Lung microvascular endothelial cell (primary cell): ENCODE measurements at regions not wholly inside any gene's neighbourhood (a gene's known extent, or its start where the extent isn't known, plus 50 kb on each side); places are given as distances from the start of the nearest gene placed in this dataset.
A peak's percentile ranks its signal among the peaks of the same experiment; 100 is the strongest.

ENCODE experiments used
- DNase-seq, 2 donors: peaks; one replicate each; pipeline versions ENCODE4 v3.0.0 to v3.0.0-alpha.2; 2010; ENCODE audit warnings: low read depth in 2 of 2

DNA sequence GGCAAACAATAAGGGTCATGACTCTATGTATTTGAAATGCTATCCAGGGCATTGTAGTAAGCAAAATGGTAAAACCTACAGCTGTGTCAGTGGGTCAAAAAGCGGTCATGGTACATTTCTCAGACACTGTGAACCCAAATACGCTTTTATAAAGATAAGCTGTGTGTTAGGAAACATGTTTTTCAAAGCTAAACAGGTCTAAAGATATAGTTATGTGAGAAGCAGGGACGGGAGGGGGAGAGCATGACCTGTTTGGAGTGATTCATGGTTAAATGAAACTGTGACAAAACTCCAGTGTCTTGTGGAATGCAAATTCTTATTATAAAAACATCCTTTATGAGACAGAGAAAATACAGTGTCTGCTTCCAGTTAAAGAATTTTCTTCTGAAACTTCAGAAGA, 205.4 kb upstream of the BMP2 start:
- peak; percentile 41 to 55 for DNase-seq

DNA sequence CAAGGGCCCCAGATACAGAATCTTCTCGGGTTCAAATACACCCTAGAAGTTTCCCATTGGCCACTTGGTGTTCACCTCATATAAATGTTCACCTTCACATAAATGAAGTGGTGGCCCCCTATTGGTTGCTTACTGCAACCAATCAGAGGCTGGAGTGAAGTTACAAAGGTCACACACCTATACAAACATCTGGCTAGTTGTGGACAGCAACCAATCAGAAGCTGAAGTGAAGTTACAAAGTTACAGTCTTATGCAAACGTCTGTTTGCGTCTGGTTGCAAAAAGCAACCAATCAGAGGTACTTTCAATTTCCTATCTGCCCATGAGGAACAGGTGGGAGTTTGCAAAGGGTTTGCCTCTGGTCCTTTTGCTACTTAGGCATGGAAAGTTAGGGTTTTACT, 206.5 kb upstream of the BMP2 start:
- no peak for DNase-seq

DNA sequence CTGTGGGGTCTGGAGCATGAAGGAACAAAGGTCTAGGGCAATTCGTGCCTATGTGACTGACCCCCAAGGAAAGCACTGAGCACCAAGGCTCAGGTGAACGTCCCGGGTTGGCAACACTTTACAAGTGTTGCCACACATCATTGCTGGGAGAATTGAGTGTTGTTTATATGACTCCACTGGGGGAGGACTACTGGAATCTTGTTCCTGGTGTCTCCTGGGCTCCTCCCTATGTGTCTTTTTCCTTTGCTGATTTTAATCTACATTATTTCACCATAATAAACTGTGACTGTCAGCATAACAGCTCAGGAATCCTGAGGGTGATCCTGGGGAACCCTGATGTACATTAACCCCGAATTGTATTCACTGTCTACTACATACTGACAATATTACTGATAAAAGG, 207.7 kb upstream of the BMP2 start:
- no peak for DNase-seq

DNA sequence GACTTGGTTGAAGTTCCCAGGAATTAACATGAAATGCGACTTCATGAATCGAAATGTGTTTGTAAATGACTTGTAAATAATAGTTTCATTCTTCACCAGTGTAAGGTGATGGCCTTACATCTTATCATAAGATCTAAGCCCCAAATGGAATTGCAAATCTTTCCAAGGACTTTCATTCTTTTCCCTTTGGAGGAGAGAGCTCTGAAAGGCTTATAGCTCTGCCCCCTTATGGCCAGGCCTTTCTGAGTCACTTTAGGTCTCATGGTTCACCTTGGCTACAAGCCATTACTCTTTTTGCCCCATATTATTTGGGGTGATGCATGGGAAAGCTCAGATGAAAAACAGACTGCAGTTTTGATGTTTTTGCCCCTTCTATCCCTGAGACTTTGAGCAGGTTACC, 209.1 kb upstream of the BMP2 start:
- no peak for DNase-seq

DNA sequence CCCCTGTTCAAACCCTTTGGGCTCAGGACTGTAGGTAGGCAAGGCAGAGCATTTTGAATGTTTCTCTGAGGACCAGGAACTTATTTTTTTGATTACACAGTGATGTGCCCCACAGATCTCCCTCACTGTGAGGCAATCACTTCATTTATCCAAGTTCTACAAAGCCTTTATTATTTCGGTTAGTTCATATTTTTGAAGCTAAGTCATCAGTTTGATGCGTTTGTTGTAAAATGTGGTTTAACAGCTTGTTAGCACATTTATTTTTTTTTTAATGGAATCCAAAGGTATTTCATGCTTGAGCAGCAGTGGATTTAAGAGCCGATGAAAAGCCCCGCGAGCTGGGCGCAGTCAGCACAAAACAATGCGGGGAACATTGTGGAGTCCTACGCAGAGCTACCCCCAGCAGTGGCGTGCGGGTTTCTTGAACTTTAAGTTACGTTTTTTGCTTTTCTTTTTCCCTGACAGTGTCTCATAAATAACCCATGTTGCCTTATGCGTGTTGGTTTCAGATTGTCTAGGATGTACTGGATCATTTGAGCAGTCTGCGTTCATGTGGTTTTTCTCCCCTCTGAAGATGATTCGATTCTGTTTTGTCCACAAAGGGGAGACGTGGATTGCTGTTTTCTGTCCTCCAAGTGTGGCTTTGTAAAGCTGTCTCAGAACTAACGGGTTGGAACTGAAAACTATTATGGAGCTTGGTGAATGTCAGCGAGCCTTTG, 233.6 kb upstream of the BMP2 start:
- no peak for DNase-seq

DNA sequence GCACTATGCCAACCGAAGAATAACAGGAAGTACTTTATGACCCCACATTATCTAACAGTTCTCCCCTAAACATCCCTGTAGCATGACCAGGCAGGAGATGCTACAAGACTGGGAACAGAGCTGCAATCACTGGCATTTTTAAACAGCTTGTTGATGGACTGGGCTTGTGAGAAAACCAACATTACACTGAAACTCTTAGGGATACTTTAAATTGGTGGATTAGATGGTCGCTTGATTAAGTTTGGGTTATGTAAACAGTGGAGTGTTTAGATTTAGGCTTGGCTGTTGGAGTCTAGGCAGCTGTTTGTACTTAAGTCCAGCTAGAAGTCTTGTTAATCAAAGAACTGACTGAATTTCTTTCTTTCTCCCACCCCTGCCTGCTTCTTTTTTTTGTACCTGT, 234.1 kb upstream of the BMP2 start:
- peak in 1 of 2 donors; percentile 0 for DNase-seq

DNA sequence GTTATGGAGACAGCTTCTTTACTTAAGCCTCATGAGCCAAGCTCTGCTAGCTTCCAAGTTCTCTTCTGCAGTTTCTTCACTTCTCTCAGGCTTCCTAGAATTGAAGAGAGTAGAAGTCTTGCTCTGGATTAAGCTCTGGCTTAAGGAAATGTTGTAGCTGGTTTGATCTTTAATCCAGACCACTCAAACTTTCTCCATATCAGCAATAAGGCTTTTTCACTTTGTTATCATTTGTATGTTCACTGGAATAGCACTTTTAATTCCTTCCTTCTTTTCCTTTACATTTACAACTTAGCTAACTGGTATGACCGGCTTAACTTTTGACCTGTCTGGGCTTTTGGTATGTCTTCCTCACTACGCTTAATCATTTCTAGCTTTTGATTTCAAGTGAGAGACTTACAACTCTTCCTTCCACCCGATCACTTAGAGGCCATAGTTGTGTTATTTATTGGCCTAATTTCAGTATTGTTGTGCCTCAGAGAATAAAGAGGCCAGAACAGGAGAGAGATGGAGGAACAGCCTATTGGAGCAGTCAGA, 236.6 kb upstream of the BMP2 start:
- DNase-seq = no peak

DNA sequence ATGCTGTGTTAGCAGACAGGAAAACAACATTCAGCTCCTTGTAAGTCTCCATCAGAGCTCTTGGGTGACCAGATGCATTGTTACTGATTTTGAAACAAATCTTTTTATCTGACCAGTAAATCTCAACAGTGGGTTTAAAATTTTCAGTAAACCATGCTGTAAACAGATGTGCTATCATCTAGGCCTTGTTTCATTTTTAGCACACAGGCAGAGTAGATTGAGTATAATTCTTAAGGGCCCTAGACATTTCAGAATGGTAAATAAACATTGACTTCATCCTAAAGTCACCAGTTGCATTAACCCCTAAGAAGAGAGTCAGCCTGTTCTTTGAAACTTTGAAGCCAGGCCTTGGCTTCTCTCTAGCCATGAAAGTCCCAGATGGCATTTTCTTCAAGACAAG, 237.2 kb upstream of the BMP2 start:
- no peak for DNase-seq

DNA sequence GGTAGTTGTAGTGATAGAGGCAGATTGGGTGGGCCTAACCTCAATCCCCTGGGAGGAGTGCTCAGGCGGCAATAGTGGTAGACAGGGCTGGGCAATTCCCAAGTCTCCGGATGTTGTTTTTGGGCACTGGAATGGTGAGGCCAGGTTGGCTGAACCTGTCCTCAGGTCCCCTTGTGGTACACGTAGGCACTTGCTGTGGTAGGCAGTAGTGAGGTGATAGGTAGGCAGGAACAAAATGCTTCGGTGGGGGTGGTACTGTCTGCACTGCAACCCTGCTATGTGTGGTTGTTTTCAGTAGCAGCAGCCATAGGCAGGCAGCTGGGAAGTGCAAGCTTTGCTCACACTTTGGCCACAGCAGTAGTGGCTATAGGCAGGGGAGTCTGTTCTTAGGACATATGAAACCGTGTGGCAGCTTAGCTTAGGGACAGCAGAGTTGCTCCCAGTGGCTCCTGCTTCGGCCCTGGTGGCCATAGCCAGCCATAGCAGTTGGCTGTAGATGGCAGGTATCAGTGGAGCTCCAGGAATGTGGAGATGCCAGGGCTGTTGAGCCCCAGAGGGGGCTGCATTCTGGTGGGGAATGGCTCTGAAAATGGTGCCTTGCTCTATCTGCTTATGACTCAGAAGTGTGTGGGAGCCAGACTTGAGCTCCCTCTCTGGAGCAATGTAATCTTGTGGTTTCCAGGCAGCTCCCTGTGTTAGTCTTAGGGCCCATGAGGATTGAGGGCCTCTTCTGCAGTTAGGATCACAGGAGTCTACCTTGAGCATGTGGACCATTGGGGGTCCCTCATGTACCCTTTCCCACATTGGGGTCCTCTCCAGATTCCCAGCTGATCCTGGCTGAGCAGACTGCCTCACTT, 241.8 kb upstream of the BMP2 start:
- DNase-seq = no peak

DNA sequence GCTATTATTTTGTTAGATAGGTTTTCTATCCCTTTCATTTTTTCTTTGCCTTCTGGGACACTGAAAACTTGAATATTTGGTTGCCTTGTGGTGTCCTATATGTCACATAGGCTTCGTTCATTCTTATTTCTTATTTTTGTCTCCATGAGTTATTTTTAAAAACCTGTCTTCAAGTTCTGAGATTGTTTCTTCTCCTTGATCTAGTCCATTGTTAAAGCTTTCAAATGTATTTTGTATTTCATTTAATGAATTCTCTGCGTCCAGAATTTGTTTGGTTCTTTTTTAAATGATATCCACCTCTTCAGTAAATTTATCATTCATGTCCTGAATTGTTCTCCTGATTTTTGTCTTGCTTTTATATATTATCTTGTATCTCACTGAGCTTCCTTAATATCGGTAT, 243.2 kb upstream of the BMP2 start:
- DNase-seq = no peak

DNA sequence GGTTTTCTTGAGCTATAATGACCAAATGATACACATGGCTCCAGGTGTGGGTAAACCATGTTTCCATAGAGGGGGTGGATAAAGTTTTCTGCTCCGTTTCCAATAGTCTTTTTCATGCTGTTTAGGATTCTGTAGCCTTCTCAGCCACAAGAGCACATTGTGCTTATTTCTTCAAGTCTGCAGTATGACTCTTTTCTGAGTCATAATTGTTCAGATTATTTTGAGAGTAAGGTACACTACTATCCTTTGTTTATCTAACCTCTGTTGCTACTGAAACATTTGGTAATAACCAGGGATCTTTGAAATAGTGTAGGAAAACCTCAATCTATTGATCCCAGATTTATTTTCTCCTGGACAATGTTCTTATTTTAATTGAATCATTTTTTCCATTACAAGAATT, 247.9 kb upstream of the BMP2 start:
- peak in 1 of 2 donors; percentile 14 for DNase-seq

DNA sequence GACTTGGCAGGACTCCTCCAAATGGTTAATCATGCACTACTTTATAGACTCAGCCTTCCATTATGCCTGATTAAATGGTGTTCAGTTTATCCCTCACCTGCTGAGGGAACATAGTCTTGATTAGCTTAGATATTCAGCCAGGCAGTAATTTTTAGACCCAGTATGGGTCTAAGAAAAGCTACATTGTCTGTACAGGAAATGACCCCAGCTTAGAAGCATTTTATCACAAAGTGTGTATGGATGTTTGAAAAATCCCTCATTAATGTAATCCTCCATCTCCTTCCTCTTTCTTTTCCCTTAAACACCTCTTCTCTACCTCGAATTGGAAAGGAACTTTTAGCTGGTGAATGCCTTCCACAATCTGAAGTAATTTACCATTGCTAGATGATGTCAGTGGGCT, 252.2 kb upstream of the BMP2 start:
- DNase-seq = peak in 1 of 2 donors; percentile 2

DNA sequence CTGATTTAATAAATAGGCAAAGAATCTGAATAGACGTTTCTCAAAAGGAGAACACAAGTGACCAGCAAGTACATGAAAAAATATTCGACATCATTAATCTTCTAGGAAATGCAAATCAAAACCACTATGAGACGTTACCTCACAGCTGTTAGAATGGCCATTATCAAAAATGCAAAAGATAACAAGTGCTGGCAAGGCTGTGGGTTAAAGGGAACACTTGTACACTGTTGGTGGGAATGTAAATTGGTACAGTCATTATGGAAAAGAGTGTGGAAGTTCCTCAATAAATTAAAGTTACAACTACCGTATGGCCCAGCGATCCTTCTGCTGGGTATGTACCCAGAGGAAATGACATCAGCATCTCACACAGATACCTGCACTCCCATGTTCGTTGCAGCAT, 253.9 kb upstream of the BMP2 start:
- no peak for DNase-seq

DNA sequence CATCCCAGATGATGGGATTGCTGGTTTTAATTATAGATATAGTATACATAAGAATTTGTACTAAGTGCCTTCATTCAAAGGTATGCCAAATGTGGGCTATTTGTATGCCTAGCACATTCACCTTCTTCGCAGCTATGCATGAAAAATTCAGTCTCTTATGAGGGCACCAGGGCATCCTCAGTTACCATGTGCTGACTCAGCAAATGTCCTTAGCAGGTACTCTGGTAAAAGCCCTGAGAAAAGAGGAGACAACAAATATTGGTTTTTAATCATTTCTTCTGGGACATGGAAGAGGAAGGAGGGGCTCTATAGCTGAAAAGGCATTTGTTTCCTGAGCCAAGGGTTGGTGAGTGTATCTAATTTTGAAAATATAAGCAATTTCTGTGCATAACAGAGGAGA, 258.1 kb upstream of the BMP2 start:
- no peak for DNase-seq

DNA sequence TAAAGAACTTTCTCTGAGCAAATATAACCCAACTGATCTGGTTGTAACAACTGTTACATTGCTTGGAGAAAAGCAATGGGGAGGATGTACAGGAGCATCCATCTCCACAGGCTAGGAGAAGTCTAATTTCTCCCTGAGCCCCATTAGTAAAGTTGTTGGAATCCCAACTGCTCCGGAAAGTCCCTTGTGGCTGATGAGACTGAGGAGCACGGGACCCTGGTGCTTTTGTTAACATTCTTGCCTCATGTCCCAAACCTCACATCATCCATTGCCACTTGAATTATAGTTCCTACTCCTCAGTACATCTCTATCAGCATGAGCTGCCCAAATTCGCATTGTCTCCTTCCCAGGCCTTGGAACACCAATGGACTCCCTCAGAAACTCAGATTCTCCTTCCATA, 260.6 kb upstream of the BMP2 start:
- DNase-seq = no peak

DNA sequence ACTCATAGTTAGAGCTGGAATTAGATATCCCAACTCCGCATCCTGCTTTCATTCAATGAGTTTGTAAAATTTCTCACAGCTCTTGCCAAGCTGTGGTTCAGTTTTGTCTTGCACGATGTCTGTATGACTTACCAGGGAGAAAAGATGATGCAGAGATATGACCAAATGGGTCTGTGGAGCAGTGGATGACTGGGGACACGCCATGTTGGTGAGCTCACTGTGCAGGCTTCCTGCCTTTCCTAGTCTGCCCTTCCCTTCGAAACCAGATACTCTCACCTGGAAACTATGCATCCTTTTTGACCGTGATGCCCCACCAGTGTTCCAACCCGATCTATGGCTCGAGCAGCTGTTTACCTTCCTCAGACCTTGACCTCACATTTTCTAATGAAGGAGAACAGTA, 262.7 kb upstream of the BMP2 start:
- no peak for DNase-seq

DNA sequence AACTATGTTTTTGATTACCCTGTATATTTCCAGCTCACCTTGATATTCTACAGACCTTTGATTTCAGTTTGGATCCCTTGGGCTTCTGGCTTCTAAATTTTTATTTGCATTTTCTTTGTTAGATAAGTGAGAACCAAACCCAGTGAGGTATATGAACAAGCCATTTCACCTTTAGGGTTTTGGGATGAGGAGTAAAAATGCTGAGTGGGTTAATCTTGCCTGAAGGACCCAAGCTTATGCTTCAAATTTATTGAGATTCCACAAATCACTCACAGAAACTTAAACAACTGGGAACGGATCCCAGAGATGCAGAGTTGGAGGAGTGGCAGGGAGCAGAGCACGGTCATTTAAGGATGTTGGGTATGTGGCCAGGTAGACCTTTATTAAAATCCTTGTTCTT, 263.3 kb upstream of the BMP2 start:
- no peak for DNase-seq

DNA sequence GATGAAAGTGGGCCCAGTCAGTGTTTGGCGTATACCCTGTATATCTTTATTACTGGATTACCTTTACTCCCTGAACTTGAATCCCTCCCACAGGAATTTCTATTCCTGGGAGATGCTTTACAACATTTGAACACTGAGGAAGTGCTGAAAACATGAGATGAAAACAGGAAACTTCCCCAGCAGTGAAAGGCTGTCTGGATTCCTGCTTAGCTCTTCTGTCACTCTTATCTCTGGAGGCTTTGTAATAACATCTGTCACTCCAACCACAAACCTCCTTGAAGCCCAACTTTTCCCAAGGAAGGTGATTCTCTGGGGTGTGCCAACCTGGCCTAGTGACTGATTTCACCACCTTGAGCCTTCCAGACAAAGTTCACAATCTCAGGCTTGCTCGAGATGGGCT, 264.5 kb upstream of the BMP2 start:
- DNase-seq = no peak

DNA sequence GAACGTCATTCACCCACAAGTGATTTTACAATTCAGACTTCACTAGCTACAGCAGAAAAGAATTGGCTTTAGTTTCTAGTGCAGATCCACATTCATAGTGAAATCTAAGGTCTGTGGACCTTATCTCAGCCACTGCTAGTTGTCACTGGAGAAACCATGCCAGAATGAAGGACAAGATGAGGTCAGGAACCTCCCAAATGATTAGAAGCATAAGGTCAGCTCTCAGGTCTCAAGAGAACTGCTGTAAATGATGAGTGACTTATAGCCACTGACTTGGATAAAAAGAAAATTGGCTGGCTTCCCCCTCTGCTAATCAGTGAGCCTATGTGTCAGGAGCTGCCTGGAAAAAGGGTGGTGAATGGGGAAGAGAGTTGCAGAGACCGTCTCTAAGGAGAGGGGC, 265.3 kb upstream of the BMP2 start:
- no peak for DNase-seq

DNA sequence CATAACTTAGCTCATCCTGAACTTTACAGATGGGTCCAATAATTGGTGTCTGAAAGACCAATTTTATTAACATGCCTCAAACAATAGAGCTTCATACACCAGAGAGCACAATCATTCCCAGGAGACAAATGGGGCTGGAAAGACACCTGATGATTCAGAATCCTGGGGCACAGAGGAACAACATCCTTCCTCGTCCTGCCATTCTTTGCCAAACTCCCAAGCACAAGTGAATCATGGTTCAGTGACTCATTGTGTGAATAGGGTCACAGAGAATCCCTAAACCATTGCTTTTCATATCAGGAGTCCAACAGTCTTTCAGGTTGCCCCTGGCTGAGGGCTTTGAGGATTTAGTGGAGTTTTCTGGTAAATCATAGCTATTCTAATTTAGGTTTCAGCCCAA, 266.4 kb upstream of the BMP2 start:
- DNase-seq = peak; percentile 35 to 56

DNA sequence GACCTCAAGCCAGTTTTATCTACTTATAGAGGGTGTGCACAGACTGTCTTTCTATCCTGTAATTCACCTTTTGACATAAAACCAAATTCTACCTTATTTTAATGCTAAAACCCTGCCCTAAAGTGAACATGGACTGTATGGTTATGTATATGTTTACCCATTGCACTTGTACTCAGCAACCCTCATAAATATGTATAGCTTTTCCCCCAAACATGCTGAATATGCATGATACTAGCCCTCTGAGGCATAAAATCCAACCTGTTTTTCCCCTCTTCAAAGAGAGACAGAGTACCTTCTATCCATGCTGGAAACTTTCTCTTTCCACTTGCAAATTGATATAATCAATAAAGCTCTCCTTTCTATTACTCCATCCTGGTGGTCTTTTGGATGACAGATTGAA, 267.9 kb upstream of the BMP2 start:
- no peak for DNase-seq

DNA sequence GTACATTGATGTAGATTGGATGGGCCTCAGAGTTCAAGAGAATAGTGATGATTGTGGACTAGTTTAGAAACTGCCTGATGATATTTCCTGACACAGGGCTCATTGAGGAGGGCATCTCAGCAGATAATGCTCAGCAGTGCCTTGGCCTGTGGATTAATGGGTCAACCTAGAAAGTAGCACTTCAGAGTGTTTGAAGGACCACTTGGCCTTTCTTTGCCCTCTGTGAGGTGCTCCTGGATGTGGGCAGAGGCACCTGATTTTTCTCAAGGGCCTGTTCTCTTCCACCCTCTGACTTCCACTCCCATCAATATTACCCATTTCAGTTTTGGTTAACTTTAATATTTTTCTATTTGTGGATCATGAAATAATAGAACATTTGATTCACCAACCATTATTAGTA, 270.6 kb upstream of the BMP2 start:
- no peak for DNase-seq

DNA sequence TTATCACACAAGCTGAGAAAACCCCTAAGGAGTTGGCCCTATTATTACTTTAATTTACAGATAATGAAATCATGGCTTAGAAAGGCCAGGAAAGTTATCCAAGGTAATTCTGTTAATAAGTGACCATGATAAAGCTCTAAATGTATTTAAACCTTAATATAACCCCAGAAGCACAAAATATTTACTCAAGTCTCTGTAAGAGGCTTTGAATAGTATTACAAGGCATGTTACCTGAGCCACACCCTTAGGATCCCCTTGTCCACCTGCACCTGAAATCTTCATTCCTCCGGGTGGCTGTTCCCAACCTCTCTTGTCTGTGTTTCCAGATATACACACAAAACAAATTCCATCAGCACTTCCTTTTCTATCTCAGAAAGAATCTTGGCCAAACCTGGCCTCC, 271.6 kb upstream of the BMP2 start:
- DNase-seq = no peak
